ENCODE measurements at regions not wholly inside any gene's neighbourhood (a gene's known extent, or its start where the extent isn't known, plus 50 kb on each side); places are given as distances from the start of the nearest gene placed in this dataset.

GRCh38 chr10:123549761-123550454 lies 116.2 kb upstream of the GPR26 start:
- intact Hi-C loops (cut with DNase I; ENCODE audit: low total_unique reads) = loop anchor here (5.0 to 10.0 kb wide), 3 partner anchors 155 to 1997 kb away; no protein-coding TSS in a partner anchor
- TF ChIP-seq POLR2A (IDR thresholded peaks at IDR 0.05) (no peak), CTCF (IDR thresholded peaks at IDR 0.05) (no peak)
- peak in 1 of 2 donors; percentile 50 for DNase-seq (ENCODE audit: low spot score in 2 of 2)
- H3K4me3 ChIP-seq (ENCODE audit: low read depth, poor library complexity, severe bottlenecking) = no peak overlapping the region
- 90% methylated on average over 7 of the region's 7 CpGs for WGBS, 2 donors

- 34 to 43% methylated on average over 8 to 9 of the region's 9 CpGs for WGBS, 2 donors
Measured at GRCh38 chr10:123550675-123551096, 115.5 kb upstream of the GPR26 start.

GRCh38 chr10:123551259-123551658 lies 114.9 kb upstream of the GPR26 start:
- H3K4me3 ChIP-seq (ENCODE audit: low read depth, poor library complexity, severe bottlenecking) = no peak overlapping the region
- no peak for TF ChIP-seq POLR2A (IDR thresholded peaks at IDR 0.05)
- TF ChIP-seq CTCF (IDR thresholded peaks at IDR 0.05) = no peak
- WGBS, 2 donors = 89 to 92% methylated on average over 7 of the region's 7 CpGs
- DNase-seq (ENCODE audit: low spot score in 2 of 2) = peak in 1 of 2 donors; percentile 64
- intact Hi-C loops (cut with DNase I; ENCODE audit: low total_unique reads) = loop anchor here (10.0 kb wide), 1 partner anchor 506 kb away; no protein-coding TSS in a partner anchor

More at GRCh38 chr10:123550675-123551096, 115.5 kb upstream of the GPR26 start:
- DNase-seq (ENCODE audit: low spot score in 2 of 2) = peak in 1 of 2 donors; percentile 58
- intact Hi-C loops (cut with DNase I; ENCODE audit: low total_unique reads) = loop anchor here (10.0 kb wide), 1 partner anchor 506 kb away; no protein-coding TSS in a partner anchor
- TF ChIP-seq POLR2A (IDR thresholded peaks at IDR 0.05) = no peak
- no peak for TF ChIP-seq CTCF (IDR thresholded peaks at IDR 0.05)
- H3K4me3 ChIP-seq (ENCODE audit: low read depth, poor library complexity, severe bottlenecking) = no peak overlapping the region

GRCh38 chr10:123552760-123553554 lies 113.2 kb upstream of the GPR26 start:
- 84 to 88% methylated on average over 11 of the region's 11 CpGs for WGBS, 2 donors
- intact Hi-C loops (cut with DNase I; ENCODE audit: low total_unique reads) = loop anchor here (10.0 kb wide), 1 partner anchor 508 kb away; no protein-coding TSS in a partner anchor
- H3K4me3 ChIP-seq (ENCODE audit: low read depth, poor library complexity, severe bottlenecking) = no peak overlapping the region
- TF ChIP-seq POLR2A (IDR thresholded peaks at IDR 0.05) (no peak), CTCF (IDR thresholded peaks at IDR 0.05) (no peak)
- peak in 1 of 2 donors; percentile 68 for DNase-seq (ENCODE audit: low spot score in 2 of 2)

GRCh38 chr10:123553810-123554430 lies 112.2 kb upstream of the GPR26 start:
- intact Hi-C loops (cut with DNase I; ENCODE audit: low total_unique reads) = loop anchor here (10.0 kb wide), 1 partner anchor 509 kb away; no protein-coding TSS in a partner anchor

More at GRCh38 chr10:123553810-123554430, 112.2 kb upstream of the GPR26 start:
- 76 to 78% methylated on average over 10 of the region's 10 CpGs for WGBS, 2 donors
- no peak overlapping the region for H3K4me3 ChIP-seq (ENCODE audit: low read depth, poor library complexity, severe bottlenecking)
- DNase-seq (ENCODE audit: low spot score in 2 of 2) = peak in 1 of 2 donors; percentile 64
- TF ChIP-seq POLR2A (IDR thresholded peaks at IDR 0.05) (no peak), CTCF (IDR thresholded peaks at IDR 0.05) (no peak)

Measured in lower leg skin (tissue), 4 donors.